Peyer's patch (tissue), 4 donors: ENCODE measurements at regions not wholly inside any gene's neighbourhood (a gene's known extent, or its start where the extent isn't known, plus 50 kb on each side); places are given as distances from the start of the nearest gene placed in this dataset.
"Not testable (repeated sequence)": the region's sequence is repeated elsewhere in the genome, so short reads cannot be mapped to it uniquely, and the experiment has no call there.

Experiments
- CTCF ChIP-seq, 6 experiments: fragments of 450-650 bp in 4 of 6; fragments of 200-600 bp in 2 of 6; sonication (generic) in 1 of 6; IDR thresholded peaks; one replicate each; pipeline ENCODE4 v1.5.1; 2017 to 2019; ENCODE audit warnings: antibody characterized with exemption in 6 of 6, mild to moderate bottlenecking in 3 of 6, moderate library complexity in 1 of 6
- POLR2A ChIP-seq, 2 donors: fragments of 450-650 bp; IDR thresholded peaks; one replicate each; pipeline ENCODE4 v1.5.1; 2017; ENCODE audit warnings: antibody characterized with exemption in 2 of 2, mild to moderate bottlenecking in 2 of 2, moderate library complexity in 2 of 2

- TF ChIP-seq CTCF, POLR2A (IDR thresholded peaks at IDR 0.05): not testable (repeated sequence)
Observed at GRCh38 chr5:108444130-108444529, 62.2 kb upstream of the FBXL17 start.
